ENCODE measurements at regions not wholly inside any gene's neighbourhood (a gene's known extent, or its start where the extent isn't known, plus 50 kb on each side); places are given as distances from the start of the nearest gene placed in this dataset.

GRCh38 chr5:32508806-32509805 lies 64.6 kb upstream of the ZFR start:
- no peak for DNase-seq (ENCODE audit: low spot score)
- Histone ChIP-seq H3K9me3 (ENCODE audit: low read length) (no peaks in the 10 kb centered on the region), H3K79me2 (ENCODE audit: insufficient read depth, low read depth, low read length) (no peaks in the 10 kb centered on the region), H3K36me3 (ENCODE audit: insufficient read depth, low read length) (no peaks in the 10 kb centered on the region), H3K4me1 (ENCODE audit: insufficient read depth, low read length, poor library complexity, severe bottlenecking) (no peaks in the 10 kb centered on the region), H3K9me2 (ENCODE audit: insufficient read depth, low read length) (no peaks in the 10 kb centered on the region), H3K4me2 (ENCODE audit: low read length) (no peak overlapping the region), H3K27ac (ENCODE audit: low read depth, low read length, poor library complexity, severe bottlenecking) (no peak overlapping the region), H3K4me3 (ENCODE audit: low read depth, low read length, poor library complexity, severe bottlenecking) (no peak overlapping the region), H2AFZ (ENCODE audit: low read length) (no peak overlapping the region), H4K20me1 (ENCODE audit: insufficient read depth, low read length) (no peaks in the 10 kb centered on the region)
- POLR2A ChIA-PET: interaction anchor here (0.6 kb wide), 1 partner anchor 964 kb away, joined by 3 read pairs; no protein-coding TSS in a partner anchor
- intact Hi-C loops (cut with micrococcal nuclease; ENCODE audit: unreplicated experiment): no loop called here
- CTCF ChIA-PET (ENCODE audit: unreplicated experiment): no interaction called here
- no TSS peak for BruUV-seq (replicated peaks)
- TF ChIP-seq EZH2phosphoT487 (IDR thresholded peaks at IDR 0.05; ENCODE audit: borderline replicate concordance, low read depth, low read length): no peak
- TF ChIP-seq, protein P1, sequence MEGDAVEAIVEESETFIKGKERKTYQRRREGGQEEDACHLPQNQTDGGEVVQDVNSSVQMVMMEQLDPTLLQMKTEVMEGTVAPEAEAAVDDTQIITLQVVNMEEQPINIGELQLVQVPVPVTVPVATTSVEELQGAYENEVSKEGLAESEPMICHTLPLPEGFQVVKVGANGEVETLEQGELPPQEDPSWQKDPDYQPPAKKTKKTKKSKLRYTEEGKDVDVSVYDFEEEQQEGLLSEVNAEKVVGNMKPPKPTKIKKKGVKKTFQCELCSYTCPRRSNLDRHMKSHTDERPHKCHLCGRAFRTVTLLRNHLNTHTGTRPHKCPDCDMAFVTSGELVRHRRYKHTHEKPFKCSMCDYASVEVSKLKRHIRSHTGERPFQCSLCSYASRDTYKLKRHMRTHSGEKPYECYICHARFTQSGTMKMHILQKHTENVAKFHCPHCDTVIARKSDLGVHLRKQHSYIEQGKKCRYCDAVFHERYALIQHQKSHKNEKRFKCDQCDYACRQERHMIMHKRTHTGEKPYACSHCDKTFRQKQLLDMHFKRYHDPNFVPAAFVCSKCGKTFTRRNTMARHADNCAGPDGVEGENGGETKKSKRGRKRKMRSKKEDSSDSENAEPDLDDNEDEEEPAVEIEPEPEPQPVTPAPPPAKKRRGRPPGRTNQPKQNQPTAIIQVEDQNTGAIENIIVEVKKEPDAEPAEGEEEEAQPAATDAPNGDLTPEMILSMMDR (conservative IDR thresholded peaks at IDR 0.05; ENCODE audit: low read length): no peak

DNA sequence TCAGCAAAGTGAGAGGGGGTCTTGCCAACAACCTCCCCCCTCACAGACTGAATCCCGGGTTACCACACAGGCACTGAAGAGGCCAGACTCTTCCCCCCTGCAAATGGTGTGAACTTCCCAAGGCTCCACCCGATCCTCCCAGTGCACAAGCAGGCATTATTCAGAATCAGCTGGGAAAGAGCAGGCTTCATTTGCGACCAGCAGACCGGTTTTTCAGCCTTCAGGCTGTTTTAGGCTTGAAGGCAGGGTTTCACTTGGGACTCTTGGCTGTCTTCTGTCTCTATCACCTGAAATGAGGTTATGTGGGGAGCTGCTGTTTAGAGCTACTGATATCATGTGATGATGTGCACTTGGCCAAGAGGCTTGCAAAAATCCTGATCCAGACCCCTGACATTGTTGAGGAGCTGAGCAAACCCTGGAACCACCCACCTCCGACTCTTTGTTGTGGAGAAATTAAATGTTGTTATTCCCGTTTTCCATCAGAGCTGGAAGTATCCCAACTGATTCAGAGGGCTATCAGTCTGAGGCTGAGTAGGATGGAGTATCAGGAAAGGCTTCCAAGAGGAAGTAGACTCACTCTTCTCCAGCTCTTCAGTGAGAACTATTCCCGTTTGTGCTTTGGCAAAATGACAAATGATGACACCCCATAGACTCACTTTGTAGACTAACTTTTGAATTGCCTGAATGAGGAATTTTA lies 63.3 kb upstream of the ZFR start:
- ChIA-PET CTCF (ENCODE audit: unreplicated experiment) (no interaction called here), POLR2A (interaction anchor here (0.5 kb wide), 1 partner anchor 41 kb away, joined by 3 read pairs; no protein-coding TSS in a partner anchor)
- H3K27ac ChIP-seq (ENCODE audit: low read depth, low read length, poor library complexity, severe bottlenecking): no peak overlapping the region
- intact Hi-C loops (cut with micrococcal nuclease; ENCODE audit: unreplicated experiment): no loop called here
- no peaks in the 10 kb centered on the region for H3K4me1 ChIP-seq (ENCODE audit: insufficient read depth, low read length, poor library complexity, severe bottlenecking)
- H3K9me2 ChIP-seq (ENCODE audit: insufficient read depth, low read length): no peaks in the 10 kb centered on the region
- no peaks in the 10 kb centered on the region for H3K36me3 ChIP-seq (ENCODE audit: insufficient read depth, low read length)
- no peak for TF ChIP-seq EZH2phosphoT487 (IDR thresholded peaks at IDR 0.05; ENCODE audit: borderline replicate concordance, low read depth, low read length)
- TF ChIP-seq, protein P1 (conservative IDR thresholded peaks at IDR 0.05; ENCODE audit: low read length): no peak
- no peaks in the 10 kb centered on the region for H3K79me2 ChIP-seq (ENCODE audit: insufficient read depth, low read depth, low read length)
- no peak for DNase-seq (ENCODE audit: low spot score)
- H3K4me2 ChIP-seq (ENCODE audit: low read length): no peak overlapping the region
- no TSS peak for BruUV-seq (replicated peaks)
- H2AFZ ChIP-seq (ENCODE audit: low read length): no peak overlapping the region
- H4K20me1 ChIP-seq (ENCODE audit: insufficient read depth, low read length): no peaks in the 10 kb centered on the region
- H3K4me3 ChIP-seq (ENCODE audit: low read depth, low read length, poor library complexity, severe bottlenecking): no peak overlapping the region
- H3K9me3 ChIP-seq (ENCODE audit: low read length): no peaks in the 10 kb centered on the region
